Activated T-helper 17 cell treated with anti-CD3 and anti-CD28 coated beads, Interleukin-2, amount 50 U/mL, for 72 hours (primary cell): ENCODE measurements at regions not wholly inside any gene's neighbourhood (a gene's known extent, or its start where the extent isn't known, plus 50 kb on each side); places are given as distances from the start of the nearest gene placed in this dataset.

Experiments
- ATAC-seq: fragments of 150-1000 bp; cut with Tn5 transposase; replicated peaks from 2 replicates; pipeline ENCODE4 v1.10.0; 2021; ENCODE audit warnings: mild to moderate bottlenecking, moderate library complexity
- H3K27ac Mint-ChIP-seq: one replicate; pipeline ENCODE4 v1.8.0; 2022; ENCODE audit warnings: mixed read lengths
- H3K27me3 Mint-ChIP-seq: one replicate; pipeline ENCODE4 v1.8.0; 2022; ENCODE audit warnings: mixed read lengths
- H3K36me3 Mint-ChIP-seq: one replicate; pipeline ENCODE4 v1.8.0; 2022; ENCODE audit warnings: low read depth, mild to moderate bottlenecking, mixed read lengths
- H3K4me1 Mint-ChIP-seq: one replicate; pipeline ENCODE4 v1.8.0; 2022; ENCODE audit warnings: mixed read lengths
- H3K4me3 Mint-ChIP-seq: one replicate; pipeline ENCODE4 v1.8.0; 2022; ENCODE audit warnings: mild to moderate bottlenecking, mixed read lengths
- H3K9me3 Mint-ChIP-seq: one replicate; pipeline ENCODE4 v1.8.0; 2022; ENCODE audit warnings: mixed read lengths

- no peaks in the 10 kb centered on the region for H3K36me3 Mint-ChIP-seq
- no peak for ATAC-seq
- H3K27me3 Mint-ChIP-seq = no peaks in the 10 kb centered on the region
- H3K9me3 Mint-ChIP-seq = peaks cover 3% of the 10 kb centered on the region
- no peak overlapping the region for H3K4me3 Mint-ChIP-seq
- H3K4me1 Mint-ChIP-seq = no peaks in the 10 kb centered on the region
- no peak overlapping the region for H3K27ac Mint-ChIP-seq
Observed at GRCh38 chr10:83656924-83657323, 482.4 kb upstream of the GHITM start.

GRCh38 chr10:83657487-83657886 is 481.8 kb upstream of the GHITM start:
- no peaks in the 10 kb centered on the region for H3K4me1 Mint-ChIP-seq
- H3K27ac Mint-ChIP-seq = no peak overlapping the region
- no peaks in the 10 kb centered on the region for H3K36me3 Mint-ChIP-seq
- peaks cover 3% of the 10 kb centered on the region for H3K9me3 Mint-ChIP-seq
- H3K4me3 Mint-ChIP-seq = no peak overlapping the region
- ATAC-seq = no peak
- no peaks in the 10 kb centered on the region for H3K27me3 Mint-ChIP-seq

GRCh38 chr10:83663918-83664317 is 475.4 kb upstream of the GHITM start:
- peaks cover 9% of the 10 kb centered on the region for H3K9me3 Mint-ChIP-seq
- H3K27me3 Mint-ChIP-seq = no peaks in the 10 kb centered on the region
- H3K36me3 Mint-ChIP-seq = no peaks in the 10 kb centered on the region
- no peak overlapping the region for H3K4me3 Mint-ChIP-seq
- no peak for ATAC-seq
- no peak overlapping the region for H3K27ac Mint-ChIP-seq
- H3K4me1 Mint-ChIP-seq = no peaks in the 10 kb centered on the region

GRCh38 chr10:83666762-83667161 is 472.5 kb upstream of the GHITM start:
- Mint-ChIP-seq H3K4me3 (no peak overlapping the region), H3K27ac (no peak overlapping the region), H3K9me3 (peaks cover 9% of the 10 kb centered on the region), H3K4me1 (no peaks in the 10 kb centered on the region), H3K36me3 (no peaks in the 10 kb centered on the region), H3K27me3 (no peaks in the 10 kb centered on the region)
- ATAC-seq = no peak

GRCh38 chr10:83667594-83667993 is 471.7 kb upstream of the GHITM start:
- Mint-ChIP-seq H3K4me3 (no peak overlapping the region), H3K27me3 (no peaks in the 10 kb centered on the region), H3K27ac (no peak overlapping the region), H3K36me3 (no peaks in the 10 kb centered on the region), H3K4me1 (no peaks in the 10 kb centered on the region), H3K9me3 (peaks cover 9% of the 10 kb centered on the region)
- ATAC-seq = no peak

GRCh38 chr10:83673316-83673715 is 466.0 kb upstream of the GHITM start:
- H3K4me1 Mint-ChIP-seq = no peaks in the 10 kb centered on the region
- no peaks in the 10 kb centered on the region for H3K9me3 Mint-ChIP-seq
- no peak overlapping the region for H3K27ac Mint-ChIP-seq
- H3K36me3 Mint-ChIP-seq = no peaks in the 10 kb centered on the region
- no peaks in the 10 kb centered on the region for H3K27me3 Mint-ChIP-seq
- ATAC-seq = no peak
- H3K4me3 Mint-ChIP-seq = no peak overlapping the region

- Mint-ChIP-seq H3K36me3 (no peaks in the 10 kb centered on the region), H3K27ac (no peak overlapping the region), H3K4me3 (no peak overlapping the region), H3K27me3 (no peaks in the 10 kb centered on the region), H3K9me3 (no peaks in the 10 kb centered on the region), H3K4me1 (peaks cover 4% of the 10 kb centered on the region)
- ATAC-seq = no peak
Observed at GRCh38 chr10:83677795-83678194, 461.5 kb upstream of the GHITM start.

- Mint-ChIP-seq H3K27ac (no peak overlapping the region), H3K4me3 (peak overlapping the region; percentile 9), H3K36me3 (no peaks in the 10 kb centered on the region), H3K27me3 (no peaks in the 10 kb centered on the region), H3K9me3 (no peaks in the 10 kb centered on the region), H3K4me1 (peaks cover 4% of the 10 kb centered on the region)
- ATAC-seq = peak; percentile 47
Observed at GRCh38 chr10:83678850-83679249, 460.5 kb upstream of the GHITM start.

GRCh38 chr10:83680470-83680891 is 458.8 kb upstream of the GHITM start:
- Mint-ChIP-seq H3K27ac (peak overlapping the region; percentile 84), H3K4me3 (peak overlapping the region; percentile 13), H3K9me3 (no peaks in the 10 kb centered on the region), H3K4me1 (peaks cover 4% of the 10 kb centered on the region), H3K36me3 (no peaks in the 10 kb centered on the region), H3K27me3 (no peaks in the 10 kb centered on the region)
- peak; percentile 91 for ATAC-seq

- no peaks in the 10 kb centered on the region for H3K27me3 Mint-ChIP-seq
- H3K36me3 Mint-ChIP-seq = no peaks in the 10 kb centered on the region
- peaks cover 4% of the 10 kb centered on the region for H3K4me1 Mint-ChIP-seq
- H3K9me3 Mint-ChIP-seq = no peaks in the 10 kb centered on the region
- H3K27ac Mint-ChIP-seq = no peak overlapping the region
- ATAC-seq = no peak
- no peak overlapping the region for H3K4me3 Mint-ChIP-seq
Observed at GRCh38 chr10:83682414-83682813, 456.9 kb upstream of the GHITM start.

- H3K36me3 Mint-ChIP-seq = no peaks in the 10 kb centered on the region
- H3K27me3 Mint-ChIP-seq = no peaks in the 10 kb centered on the region
- no peak overlapping the region for H3K27ac Mint-ChIP-seq
- no peaks in the 10 kb centered on the region for H3K9me3 Mint-ChIP-seq
- H3K4me3 Mint-ChIP-seq = no peak overlapping the region
- ATAC-seq = no peak
- no peaks in the 10 kb centered on the region for H3K4me1 Mint-ChIP-seq
Observed at GRCh38 chr10:83685458-83685857, 453.9 kb upstream of the GHITM start.

- Mint-ChIP-seq H3K36me3 (no peaks in the 10 kb centered on the region), H3K27ac (no peak overlapping the region), H3K9me3 (peaks cover 3% of the 10 kb centered on the region), H3K4me1 (no peaks in the 10 kb centered on the region), H3K27me3 (no peaks in the 10 kb centered on the region), H3K4me3 (no peak overlapping the region)
- ATAC-seq = no peak
Observed at GRCh38 chr10:83691791-83692596, 447.3 kb upstream of the GHITM start.

- ATAC-seq = no peak
- peaks cover 3% of the 10 kb centered on the region for H3K9me3 Mint-ChIP-seq
- H3K27ac Mint-ChIP-seq = no peak overlapping the region
- H3K4me3 Mint-ChIP-seq = no peak overlapping the region
- no peaks in the 10 kb centered on the region for H3K27me3 Mint-ChIP-seq
- H3K36me3 Mint-ChIP-seq = no peaks in the 10 kb centered on the region
- H3K4me1 Mint-ChIP-seq = no peaks in the 10 kb centered on the region
Observed at GRCh38 chr10:83698899-83699298, 440.4 kb upstream of the GHITM start.

GRCh38 chr10:83701799-83702198 is 437.5 kb upstream of the GHITM start:
- no peaks in the 10 kb centered on the region for H3K4me1 Mint-ChIP-seq
- no peak overlapping the region for H3K4me3 Mint-ChIP-seq
- peaks cover 3% of the 10 kb centered on the region for H3K27me3 Mint-ChIP-seq
- H3K36me3 Mint-ChIP-seq = no peaks in the 10 kb centered on the region
- H3K27ac Mint-ChIP-seq = no peak overlapping the region
- ATAC-seq = no peak
- H3K9me3 Mint-ChIP-seq = no peaks in the 10 kb centered on the region

GRCh38 chr10:83702731-83703130 is 436.6 kb upstream of the GHITM start:
- Mint-ChIP-seq H3K27ac (no peak overlapping the region), H3K27me3 (peaks cover 3% of the 10 kb centered on the region), H3K4me1 (no peaks in the 10 kb centered on the region), H3K36me3 (no peaks in the 10 kb centered on the region), H3K4me3 (no peak overlapping the region), H3K9me3 (no peaks in the 10 kb centered on the region)
- no peak for ATAC-seq

- no peak for ATAC-seq
- H3K36me3 Mint-ChIP-seq = no peaks in the 10 kb centered on the region
Observed at GRCh38 chr10:83706120-83706519, 433.2 kb upstream of the GHITM start.

More at GRCh38 chr10:83706120-83706519, 433.2 kb upstream of the GHITM start:
- Mint-ChIP-seq H3K4me1 (no peaks in the 10 kb centered on the region), H3K27me3 (peaks cover 3% of the 10 kb centered on the region), H3K9me3 (no peaks in the 10 kb centered on the region), H3K27ac (no peak overlapping the region), H3K4me3 (no peak overlapping the region)
